Embryonic facial prominence (tissue), 1 donor: ENCODE measurements at regions not wholly inside any gene's neighbourhood (a gene's known extent, or its start where the extent isn't known, plus 50 kb on each side); places are given as distances from the start of the nearest gene placed in this dataset.

Source experiments
- DNase-seq: peaks from one replicate; pipeline ENCODE4 v3.0.0-alpha.2; 2016; ENCODE audit errors: extremely low spot score

DNA sequence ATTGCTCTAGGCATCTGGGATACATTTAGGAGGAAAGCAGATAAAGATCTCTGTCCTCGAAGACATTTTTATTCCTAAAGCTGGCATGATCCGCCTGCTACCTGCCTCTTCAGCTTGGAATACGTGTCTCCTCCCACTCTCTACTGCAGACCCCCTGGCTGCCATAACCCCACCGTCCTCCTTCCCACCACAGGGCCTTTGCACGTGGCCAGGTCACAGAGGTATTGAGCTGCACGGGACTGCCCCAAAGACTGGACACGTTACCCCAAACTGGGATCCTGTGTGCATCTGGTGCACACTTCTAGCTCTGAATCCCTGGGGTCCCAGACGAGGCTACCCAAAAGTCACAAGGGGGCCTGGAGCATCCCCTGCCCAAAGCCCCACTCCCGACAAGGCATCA, 351.2 kb upstream of the EEF2KMT start:
- no peak for DNase-seq

DNA sequence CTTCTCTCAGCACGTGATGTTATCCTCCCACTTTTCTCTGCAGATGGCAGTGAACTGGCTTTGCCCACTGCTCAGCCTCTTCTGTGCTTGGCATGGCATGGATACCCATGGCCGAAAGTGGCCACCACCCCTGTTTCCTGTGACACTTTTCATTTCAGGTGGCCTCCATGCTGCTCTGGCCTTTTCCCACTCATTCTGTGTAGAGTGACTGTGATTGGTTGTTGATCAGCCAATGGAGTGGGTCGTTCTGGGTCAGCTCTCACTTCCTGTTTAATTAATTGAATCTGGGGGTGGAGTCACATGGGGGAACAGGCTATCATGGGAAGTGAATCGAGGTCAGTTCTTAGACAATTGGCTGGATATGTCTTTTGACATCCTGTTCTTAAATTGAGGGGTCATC, 350.1 kb upstream of the EEF2KMT start:
- DNase-seq, result no peak

- DNase-seq, result no peak
Measured at GRCh38 chr16:5446623-5447240, 349.1 kb upstream of the EEF2KMT start.

- no peak for DNase-seq
Measured at GRCh38 chr16:5444189-5444588, 346.6 kb upstream of the EEF2KMT start.

- DNase-seq, result no peak
Measured at GRCh38 chr16:5442986-5443385, 345.4 kb upstream of the EEF2KMT start.

GRCh38 chr16:5442054-5442453, 344.5 kb upstream of the EEF2KMT start:
- DNase-seq, result no peak

GRCh38 chr16:5438591-5438990, 341.0 kb upstream of the EEF2KMT start:
- no peak for DNase-seq

- no peak for DNase-seq
Measured at GRCh38 chr16:5433587-5433986, 336.0 kb upstream of the EEF2KMT start.

DNA sequence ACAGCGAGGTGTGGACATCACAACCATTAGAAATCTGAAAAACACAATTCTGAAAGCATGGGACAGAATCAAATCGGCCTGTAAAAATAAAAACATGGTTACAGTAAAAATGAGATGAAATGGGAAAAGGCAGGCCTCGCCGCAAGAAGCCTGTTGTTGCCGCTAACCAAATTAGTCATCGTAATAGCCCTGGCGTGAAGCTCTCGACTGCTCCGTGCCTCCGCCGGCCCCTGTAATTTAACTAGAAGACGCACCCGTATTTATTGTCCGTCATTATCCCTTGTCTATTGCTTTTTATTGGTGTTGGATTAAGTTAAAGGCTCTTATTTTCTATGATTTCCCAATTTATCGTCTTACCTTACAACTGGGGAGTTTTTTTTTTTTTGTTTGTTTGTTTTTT, 334.6 kb upstream of the EEF2KMT start:
- DNase-seq, result no peak

GRCh38 chr16:5430598-5430997, 333.0 kb upstream of the EEF2KMT start:
- no peak for DNase-seq

GRCh38 chr16:5428932-5429331, 331.3 kb upstream of the EEF2KMT start:
- DNase-seq, result no peak

DNA sequence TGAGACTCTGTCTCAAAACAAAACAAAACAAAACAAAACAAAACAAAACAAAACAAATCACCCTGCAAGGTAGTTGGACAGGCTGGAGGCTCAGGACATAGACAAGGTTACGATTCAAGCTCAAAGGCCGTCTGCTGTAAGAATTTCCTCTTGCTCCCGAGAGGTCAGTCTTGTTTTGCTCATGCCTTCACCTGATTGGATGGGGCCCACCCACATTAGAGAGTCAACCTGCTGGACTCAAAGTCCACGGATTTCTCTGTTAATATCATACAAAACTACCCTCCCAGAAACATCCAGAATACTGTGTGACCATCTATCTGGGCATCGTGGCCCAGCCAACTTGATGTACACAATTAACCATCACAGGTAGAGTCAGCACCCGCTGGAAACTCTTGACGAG, 330.0 kb upstream of the EEF2KMT start:
- DNase-seq, result no peak

DNA sequence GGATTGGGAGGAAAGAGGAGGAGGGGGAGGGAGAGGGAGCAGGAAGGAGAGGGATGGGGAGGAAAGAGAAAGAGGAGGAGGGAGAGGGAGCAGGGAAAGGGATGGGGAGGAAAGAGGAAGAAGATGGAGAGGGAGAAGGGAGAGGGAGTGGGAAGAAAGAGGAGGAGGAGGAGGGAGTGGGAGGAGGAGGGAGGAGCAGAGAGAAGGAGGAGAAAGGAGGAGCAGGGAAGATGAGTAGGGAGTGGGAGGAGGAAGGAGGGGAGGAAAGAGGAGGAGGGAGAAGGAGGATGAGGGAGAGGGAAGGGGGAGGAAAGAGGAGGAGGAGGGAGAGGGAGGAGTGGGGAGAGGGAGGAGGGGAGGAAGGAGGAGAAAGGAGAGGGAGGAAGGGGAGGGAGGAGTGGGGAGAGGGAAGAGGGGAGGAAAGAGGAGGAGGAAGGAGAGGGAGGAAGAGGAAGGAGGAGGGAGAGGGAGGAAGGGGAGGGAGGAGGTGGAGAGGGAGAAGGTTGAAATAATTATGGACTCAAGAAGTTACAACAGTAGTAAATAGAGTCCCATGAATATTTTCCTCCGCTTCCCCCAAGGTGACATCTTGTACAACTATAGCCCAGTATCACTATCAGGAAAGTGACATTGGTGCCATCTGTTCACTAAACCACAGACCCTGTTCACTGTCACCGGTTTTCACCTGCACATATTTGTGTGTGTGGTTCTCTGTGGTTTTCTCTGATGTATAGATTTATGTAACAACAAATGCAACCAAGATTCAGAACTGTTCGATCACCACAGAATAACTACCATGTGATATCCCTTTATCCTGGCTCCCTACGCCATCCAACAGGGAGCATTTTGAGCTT, 325.3 kb upstream of the EEF2KMT start:
- DNase-seq, result no peak

DNA sequence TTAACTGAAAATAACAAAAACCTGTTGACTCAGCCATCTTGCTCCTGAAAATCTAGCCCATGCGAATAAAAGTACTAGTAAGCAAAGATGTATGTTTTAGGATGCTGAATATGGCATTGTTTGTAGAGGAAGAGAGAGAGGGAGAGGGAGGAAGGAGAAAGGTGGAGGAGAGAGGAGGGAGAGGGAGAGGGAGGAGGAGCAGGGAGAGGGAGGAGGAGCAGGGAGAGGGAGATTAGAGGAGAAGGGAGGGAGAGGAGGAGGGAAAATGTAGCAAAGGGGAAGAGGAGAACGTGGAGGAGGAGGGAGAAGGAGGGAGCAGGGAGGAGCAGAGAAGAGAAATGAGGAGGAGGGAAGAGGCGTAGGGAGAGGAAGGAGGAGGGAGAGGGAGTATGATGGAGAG, 324.5 kb upstream of the EEF2KMT start:
- no peak for DNase-seq

GRCh38 chr16:5416013-5416412, 318.4 kb upstream of the EEF2KMT start:
- DNase-seq, result no peak

- DNase-seq, result no peak
Measured at GRCh38 chr16:5415123-5415522, 317.5 kb upstream of the EEF2KMT start.

GRCh38 chr16:5412731-5413130, 315.1 kb upstream of the EEF2KMT start:
- DNase-seq, result no peak

DNA sequence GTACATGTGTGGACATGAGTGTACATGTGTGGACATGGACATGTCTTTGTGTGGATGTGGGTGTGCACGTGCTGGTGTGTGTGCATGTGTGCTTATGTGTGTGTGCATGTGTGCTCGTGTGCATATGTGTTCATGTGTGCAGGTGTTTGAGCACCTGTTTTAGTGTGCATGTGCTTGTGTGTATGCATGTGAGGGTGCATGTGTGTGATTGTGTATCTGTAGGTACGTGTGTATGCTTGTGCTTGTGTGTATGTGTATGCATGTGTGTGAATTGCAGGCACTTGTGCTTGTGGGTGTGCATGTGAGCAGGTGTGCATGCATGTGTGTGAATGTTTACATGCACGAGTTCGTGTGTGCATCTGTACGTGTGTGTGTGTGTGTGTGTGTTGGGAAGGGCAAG, 300.6 kb upstream of the EEF2KMT start:
- DNase-seq, result no peak

DNA sequence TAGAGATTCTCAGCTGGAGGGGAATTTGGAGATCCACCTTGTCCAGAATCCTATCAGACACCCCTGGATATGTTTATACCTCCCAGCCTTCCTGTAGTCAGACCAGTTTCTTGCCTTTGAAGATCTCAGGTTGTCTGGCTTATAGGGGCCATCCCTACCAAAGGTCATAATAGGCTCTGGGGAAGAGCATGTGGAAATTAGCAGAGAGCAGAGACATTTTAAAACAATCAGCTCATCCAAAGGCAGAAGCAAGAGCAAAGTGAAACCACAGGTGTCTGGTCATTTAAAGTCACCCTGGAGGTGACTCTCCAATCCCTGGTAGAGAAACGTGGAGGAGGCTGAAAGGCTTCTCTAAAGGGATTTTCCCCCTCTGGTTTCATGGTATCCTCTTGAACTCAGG, 299.3 kb upstream of the EEF2KMT start:
- no peak for DNase-seq

- DNase-seq, result no peak
Measured at GRCh38 chr16:5393070-5393469, 295.5 kb upstream of the EEF2KMT start.

DNA sequence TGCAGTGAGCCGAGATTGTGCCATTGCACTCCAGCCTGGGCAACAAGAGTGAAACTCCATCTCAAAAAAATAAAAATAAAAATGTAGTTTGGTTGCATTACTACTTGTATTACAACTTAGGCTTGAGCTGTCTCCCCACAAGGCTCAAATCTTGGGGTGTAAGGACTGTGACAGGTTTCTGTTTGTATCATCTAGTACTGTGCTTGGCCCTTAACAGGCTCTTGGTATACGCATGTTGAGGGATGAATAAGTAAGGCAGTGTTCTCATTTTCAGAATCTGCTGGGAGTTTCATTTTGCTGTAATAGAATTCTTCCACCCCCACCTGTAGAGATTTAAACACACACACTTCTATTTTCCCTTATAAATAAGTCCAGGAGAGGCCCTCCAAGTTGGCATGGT, 289.4 kb upstream of the EEF2KMT start:
- no peak for DNase-seq

DNA sequence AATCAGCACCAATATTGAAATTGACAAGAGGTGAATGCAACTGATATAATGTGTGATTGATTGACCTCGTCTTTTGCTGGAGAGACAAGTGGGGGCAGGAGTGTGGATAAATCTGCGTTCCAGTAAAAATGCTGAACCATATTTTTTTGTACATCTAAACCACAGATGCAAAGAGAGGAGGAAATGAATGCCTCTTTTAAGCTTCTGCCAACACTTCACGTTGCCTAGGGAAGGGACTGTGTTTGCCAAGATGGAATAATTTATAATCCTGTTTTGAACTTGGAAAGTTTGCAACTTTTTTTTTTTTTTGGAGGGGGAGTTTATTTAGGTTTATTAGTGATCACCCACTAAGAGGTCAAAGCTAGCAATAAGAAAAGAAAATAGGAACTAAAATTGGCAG, 288.2 kb upstream of the EEF2KMT start:
- DNase-seq, result no peak

DNA sequence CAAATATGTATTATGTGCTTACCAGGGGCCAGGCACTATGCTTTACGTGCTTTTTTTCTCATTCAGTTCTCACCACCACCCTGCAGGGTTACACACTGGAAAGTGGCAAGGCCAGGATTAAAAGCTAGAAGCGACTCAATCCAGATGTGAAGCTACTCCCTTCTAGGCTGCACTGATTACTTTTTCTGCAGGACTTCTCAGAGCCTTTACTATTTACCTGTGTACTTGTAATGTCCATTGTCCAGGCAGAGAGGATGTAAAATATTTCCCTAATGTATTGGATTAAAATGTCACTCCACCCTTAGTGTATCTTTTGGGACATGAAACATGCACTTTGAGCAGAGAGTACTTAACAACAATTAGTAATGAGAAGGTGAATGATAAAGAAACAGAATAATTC, 287.5 kb upstream of the EEF2KMT start:
- DNase-seq, result no peak

- no peak for DNase-seq
Measured at GRCh38 chr16:5383737-5384136, 286.1 kb upstream of the EEF2KMT start.
